Activated T-cell treated with anti-CD3 and anti-CD28 coated beads, Interleukin-2, amount 50 U/mL, for 24 hours (primary cell): ENCODE measurements at regions not wholly inside any gene's neighbourhood (a gene's known extent, or its start where the extent isn't known, plus 50 kb on each side); places are given as distances from the start of the nearest gene placed in this dataset.

ENCODE experiments used
- DNase-seq: peaks from one replicate; pipeline ENCODE4 v3.0.0-alpha.2; 2020
- H3K27ac Mint-ChIP-seq: 2 replicates; pipeline ENCODE4 v1.8.0; 2020; ENCODE audit warnings: mild to moderate bottlenecking, mixed read lengths
- H3K27me3 Mint-ChIP-seq: 2 replicates; pipeline ENCODE4 v1.8.0; 2020; ENCODE audit warnings: mixed read lengths
- H3K36me3 Mint-ChIP-seq: 2 replicates; pipeline ENCODE4 v1.8.0; 2020; ENCODE audit warnings: low read depth, mixed read lengths
- H3K4me1 Mint-ChIP-seq: 2 replicates; pipeline ENCODE4 v1.8.0; 2020; ENCODE audit warnings: low read depth, mixed read lengths
- H3K4me3 Mint-ChIP-seq: 2 replicates; pipeline ENCODE4 v1.8.0; 2020; ENCODE audit warnings: mild to moderate bottlenecking, moderate library complexity, mixed read lengths
- H3K9me3 Mint-ChIP-seq: 2 replicates; pipeline ENCODE4 v1.8.0; 2020; ENCODE audit warnings: mixed read lengths

DNA sequence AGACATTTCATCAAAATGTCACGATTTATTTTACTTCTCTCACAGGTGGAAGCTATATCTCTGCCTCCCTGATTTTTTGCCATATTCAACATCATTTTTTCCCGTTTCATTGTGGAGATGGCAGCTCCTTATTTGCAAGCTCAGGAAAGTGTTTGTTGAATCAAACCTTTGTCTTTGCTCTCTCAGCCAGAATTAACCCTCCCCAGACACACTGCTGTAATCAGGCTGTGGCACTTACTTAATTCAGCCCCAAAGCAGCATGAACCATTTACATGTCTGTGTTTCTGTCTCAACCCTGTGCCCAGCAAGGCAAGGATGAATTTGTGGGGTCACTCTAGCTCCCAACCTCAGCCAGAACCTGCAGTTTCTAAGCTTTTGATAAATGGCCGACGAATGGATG lies 397.2 kb downstream of the TCERG1L start:
- DNase-seq, result no peak
- H3K4me1 Mint-ChIP-seq, result no peaks in the 10 kb centered on the region
- H3K27ac Mint-ChIP-seq, result no peak overlapping the region
- peaks cover 3% of the 10 kb centered on the region for H3K9me3 Mint-ChIP-seq
- H3K4me3 Mint-ChIP-seq, result no peak overlapping the region
- H3K36me3 Mint-ChIP-seq, result no peaks in the 10 kb centered on the region
- no peaks in the 10 kb centered on the region for H3K27me3 Mint-ChIP-seq

- Mint-ChIP-seq H3K27me3 (no peaks in the 10 kb centered on the region), H3K27ac (no peak overlapping the region), H3K4me1 (no peaks in the 10 kb centered on the region), H3K36me3 (no peaks in the 10 kb centered on the region), H3K4me3 (no peak overlapping the region), H3K9me3 (peaks cover 3% of the 10 kb centered on the region)
- DNase-seq, result no peak
These were observed 396.5 kb downstream of the TCERG1L start for GRCh38 chr10:130915065-130915464.

- H3K27me3 Mint-ChIP-seq, result no peaks in the 10 kb centered on the region
- no peak overlapping the region for H3K4me3 Mint-ChIP-seq
- H3K4me1 Mint-ChIP-seq, result no peaks in the 10 kb centered on the region
- H3K9me3 Mint-ChIP-seq, result no peaks in the 10 kb centered on the region
- H3K36me3 Mint-ChIP-seq, result no peaks in the 10 kb centered on the region
- no peak for DNase-seq
- H3K27ac Mint-ChIP-seq, result no peak overlapping the region
These were observed 390.1 kb downstream of the TCERG1L start for GRCh38 chr10:130921461-130921860.

- Mint-ChIP-seq H3K9me3 (no peaks in the 10 kb centered on the region), H3K27ac (no peak overlapping the region), H3K4me1 (no peaks in the 10 kb centered on the region), H3K36me3 (no peaks in the 10 kb centered on the region), H3K27me3 (no peaks in the 10 kb centered on the region), H3K4me3 (no peak overlapping the region)
- DNase-seq, result no peak
These were observed 389.5 kb downstream of the TCERG1L start for GRCh38 chr10:130921911-130922440.

- Mint-ChIP-seq H3K27me3 (no peaks in the 10 kb centered on the region), H3K27ac (no peak overlapping the region), H3K9me3 (no peaks in the 10 kb centered on the region), H3K4me1 (no peaks in the 10 kb centered on the region), H3K36me3 (no peaks in the 10 kb centered on the region), H3K4me3 (no peak overlapping the region)
- no peak for DNase-seq
These were observed 387.9 kb downstream of the TCERG1L start for GRCh38 chr10:130923596-130923995.

GRCh38 chr10:130924138-130924819 lies 387.2 kb downstream of the TCERG1L start:
- H3K9me3 Mint-ChIP-seq, result no peaks in the 10 kb centered on the region
- H3K4me1 Mint-ChIP-seq, result no peaks in the 10 kb centered on the region
- no peaks in the 10 kb centered on the region for H3K36me3 Mint-ChIP-seq
- no peak for DNase-seq
- no peaks in the 10 kb centered on the region for H3K27me3 Mint-ChIP-seq
- no peak overlapping the region for H3K4me3 Mint-ChIP-seq
- H3K27ac Mint-ChIP-seq, result no peak overlapping the region

GRCh38 chr10:130926442-130926841 lies 385.1 kb downstream of the TCERG1L start:
- H3K4me1 Mint-ChIP-seq, result no peaks in the 10 kb centered on the region
- no peak overlapping the region for H3K27ac Mint-ChIP-seq
- no peaks in the 10 kb centered on the region for H3K9me3 Mint-ChIP-seq
- no peaks in the 10 kb centered on the region for H3K27me3 Mint-ChIP-seq
- no peaks in the 10 kb centered on the region for H3K36me3 Mint-ChIP-seq
- H3K4me3 Mint-ChIP-seq, result no peak overlapping the region
- no peak for DNase-seq

DNA sequence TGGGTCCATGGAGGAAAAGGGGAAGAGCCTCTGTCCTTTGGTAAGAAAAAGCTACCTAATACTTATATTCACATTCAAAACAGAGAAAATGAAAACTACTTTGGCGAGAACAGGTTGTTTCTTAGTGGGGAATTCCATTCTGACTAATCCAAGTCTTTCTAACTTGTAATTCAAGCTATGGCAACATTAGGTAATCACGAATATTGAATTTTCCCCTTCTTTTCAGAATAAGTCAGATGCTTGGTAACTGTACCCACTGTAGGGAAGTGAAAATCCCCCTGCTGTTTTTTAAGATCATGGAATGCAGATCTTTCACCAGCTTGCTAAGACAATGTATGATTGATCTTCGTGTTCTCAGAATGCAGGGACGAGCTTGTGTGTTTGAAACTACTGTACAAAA lies 384.4 kb downstream of the TCERG1L start:
- no peaks in the 10 kb centered on the region for H3K36me3 Mint-ChIP-seq

DNA sequence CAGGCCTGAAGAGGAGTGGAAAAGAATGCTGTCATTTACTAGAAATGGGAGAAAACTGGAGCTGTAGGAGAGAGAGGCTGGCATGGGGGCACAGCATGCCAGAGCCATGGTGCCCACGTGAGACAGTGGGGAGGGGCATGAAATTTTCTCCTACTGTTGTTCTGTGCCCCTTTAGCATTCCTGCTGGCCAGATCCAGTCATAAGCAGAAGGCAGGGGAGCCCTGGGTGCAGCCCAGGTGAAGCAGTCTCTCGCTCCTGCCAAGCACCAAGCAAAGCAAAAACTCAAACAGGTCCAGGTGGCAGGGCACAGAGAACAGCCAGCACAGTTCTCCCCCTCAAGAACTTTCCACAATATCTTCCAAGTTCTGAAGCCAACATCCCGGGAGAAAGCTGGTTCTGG lies 383.2 kb downstream of the TCERG1L start:
- no peak overlapping the region for H3K27ac Mint-ChIP-seq
- no peaks in the 10 kb centered on the region for H3K36me3 Mint-ChIP-seq
- DNase-seq, result no peak
- no peaks in the 10 kb centered on the region for H3K9me3 Mint-ChIP-seq
- H3K4me1 Mint-ChIP-seq, result no peaks in the 10 kb centered on the region
- H3K27me3 Mint-ChIP-seq, result no peaks in the 10 kb centered on the region
- no peak overlapping the region for H3K4me3 Mint-ChIP-seq

More for the DNA sequence above, 384.4 kb downstream of the TCERG1L start:
- no peaks in the 10 kb centered on the region for H3K27me3 Mint-ChIP-seq
- no peak overlapping the region for H3K4me3 Mint-ChIP-seq
- no peaks in the 10 kb centered on the region for H3K9me3 Mint-ChIP-seq
- no peak overlapping the region for H3K27ac Mint-ChIP-seq
- no peak for DNase-seq
- H3K4me1 Mint-ChIP-seq, result no peaks in the 10 kb centered on the region

- Mint-ChIP-seq H3K9me3 (no peaks in the 10 kb centered on the region), H3K4me3 (no peak overlapping the region), H3K36me3 (no peaks in the 10 kb centered on the region), H3K4me1 (no peaks in the 10 kb centered on the region), H3K27me3 (no peaks in the 10 kb centered on the region), H3K27ac (no peak overlapping the region)
- no peak for DNase-seq
These were observed 381.8 kb downstream of the TCERG1L start for GRCh38 chr10:130929422-130930325.

DNA sequence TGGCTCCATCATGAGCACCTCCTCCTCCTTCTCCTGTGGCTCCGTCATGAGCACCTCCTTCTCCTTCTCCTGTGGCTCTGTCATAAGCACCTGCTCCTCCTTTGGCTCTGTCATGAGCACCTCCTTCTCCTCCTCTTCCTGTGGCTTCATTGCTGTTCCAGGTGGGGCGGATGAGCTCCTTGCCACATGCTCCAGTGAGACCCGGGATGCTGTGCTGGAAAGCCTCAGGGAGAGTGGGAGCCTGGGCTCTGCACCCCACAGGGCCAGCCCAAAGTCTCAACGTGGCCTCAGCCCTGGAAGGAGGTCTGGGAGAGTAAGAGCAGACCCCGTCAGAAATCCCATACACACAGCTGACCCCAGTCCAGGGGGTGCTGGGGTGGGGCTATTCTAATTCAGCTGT lies 380.7 kb downstream of the TCERG1L start:
- DNase-seq, result no peak
- H3K36me3 Mint-ChIP-seq, result no peaks in the 10 kb centered on the region
- H3K9me3 Mint-ChIP-seq, result no peaks in the 10 kb centered on the region
- no peaks in the 10 kb centered on the region for H3K27me3 Mint-ChIP-seq
- no peak overlapping the region for H3K4me3 Mint-ChIP-seq
- H3K4me1 Mint-ChIP-seq, result no peaks in the 10 kb centered on the region
- H3K27ac Mint-ChIP-seq, result no peak overlapping the region

- Mint-ChIP-seq H3K4me3 (no peak overlapping the region), H3K27ac (no peak overlapping the region), H3K4me1 (no peaks in the 10 kb centered on the region), H3K9me3 (no peaks in the 10 kb centered on the region), H3K36me3 (no peaks in the 10 kb centered on the region), H3K27me3 (no peaks in the 10 kb centered on the region)
- no peak for DNase-seq
These were observed 380.3 kb downstream of the TCERG1L start for GRCh38 chr10:130931256-130931655.

- DNase-seq, result no peak
- Mint-ChIP-seq H3K27me3 (no peaks in the 10 kb centered on the region), H3K36me3 (no peaks in the 10 kb centered on the region), H3K4me3 (no peak overlapping the region), H3K27ac (no peak overlapping the region), H3K9me3 (no peaks in the 10 kb centered on the region), H3K4me1 (no peaks in the 10 kb centered on the region)
These were observed 379.1 kb downstream of the TCERG1L start for GRCh38 chr10:130932326-130933007.

GRCh38 chr10:130933008-130933390 lies 378.5 kb downstream of the TCERG1L start:
- Mint-ChIP-seq H3K27ac (no peak overlapping the region), H3K4me3 (no peak overlapping the region), H3K27me3 (no peaks in the 10 kb centered on the region), H3K9me3 (no peaks in the 10 kb centered on the region), H3K36me3 (no peaks in the 10 kb centered on the region), H3K4me1 (no peaks in the 10 kb centered on the region)
- no peak for DNase-seq
